NCI-H1105 treated with DMSO at 0.1 percent for 48 hours (cell line): ENCODE measurements at regions not wholly inside any gene's neighbourhood (a gene's known extent, or its start where the extent isn't known, plus 50 kb on each side); places are given as distances from the start of the nearest gene placed in this dataset.
"Not testable (repeated sequence)": the region's sequence is repeated elsewhere in the genome, so short reads cannot be mapped to it uniquely, and the experiment has no call there.

Experiments
- DNase-seq: peaks from one replicate; lab custom pipeline; 2025; lab: John Stamatoyannopoulos, UW

GRCh38 chr5:35561396-35561795 is 56.3 kb upstream of the SPEF2 start:
- no peak for DNase-seq

- no peak for DNase-seq
Measured at GRCh38 chr5:35557748-35558147, 59.9 kb upstream of the SPEF2 start.

- no peak for DNase-seq
Measured at GRCh38 chr5:35557199-35557598, 60.5 kb upstream of the SPEF2 start.

- no peak for DNase-seq
Measured at GRCh38 chr5:35554016-35554415, 63.6 kb upstream of the SPEF2 start.

GRCh38 chr5:35545190-35545589 is 72.5 kb upstream of the SPEF2 start:
- DNase-seq = no peak

- no peak for DNase-seq
Measured at GRCh38 chr5:35543408-35543807, 74.3 kb upstream of the SPEF2 start.

- DNase-seq = no peak
Measured at GRCh38 chr5:35540002-35540401, 77.7 kb upstream of the SPEF2 start.

GRCh38 chr5:35538198-35538931 is 79.3 kb upstream of the SPEF2 start:
- no peak for DNase-seq

- no peak for DNase-seq
Measured at GRCh38 chr5:35533156-35533555, 84.5 kb upstream of the SPEF2 start.

GRCh38 chr5:35531553-35531952 is 86.1 kb upstream of the SPEF2 start:
- not testable (repeated sequence) for DNase-seq

GRCh38 chr5:35518104-35518503 is 99.6 kb upstream of the SPEF2 start:
- no peak for DNase-seq

GRCh38 chr5:35516271-35516670 is 101.4 kb upstream of the SPEF2 start:
- no peak for DNase-seq

- no peak for DNase-seq
Measured at GRCh38 chr5:35513612-35514011, 104.1 kb upstream of the SPEF2 start.

- no peak for DNase-seq
Measured at GRCh38 chr5:35502206-35502605, 115.5 kb upstream of the SPEF2 start.

GRCh38 chr5:35488791-35489190 is 128.9 kb upstream of the SPEF2 start:
- no peak for DNase-seq

GRCh38 chr5:35488055-35488454 is 129.6 kb upstream of the SPEF2 start:
- no peak for DNase-seq

GRCh38 chr5:35487233-35488025 is 130.2 kb upstream of the SPEF2 start:
- no peak for DNase-seq

- no peak for DNase-seq
Measured at GRCh38 chr5:35485487-35485886, 132.2 kb upstream of the SPEF2 start.

GRCh38 chr5:35484241-35484640 is 133.4 kb upstream of the SPEF2 start:
- DNase-seq = no peak

- DNase-seq = no peak
Measured at GRCh38 chr5:35483780-35484179, 133.9 kb upstream of the SPEF2 start.

GRCh38 chr5:35483191-35483590 is 134.5 kb upstream of the SPEF2 start:
- no peak for DNase-seq

GRCh38 chr5:35482167-35482755 is 135.4 kb upstream of the SPEF2 start:
- DNase-seq = no peak
